ENCODE measurements at regions not wholly inside any gene's neighbourhood (a gene's known extent, or its start where the extent isn't known, plus 50 kb on each side); places are given as distances from the start of the nearest gene placed in this dataset.

DNA sequence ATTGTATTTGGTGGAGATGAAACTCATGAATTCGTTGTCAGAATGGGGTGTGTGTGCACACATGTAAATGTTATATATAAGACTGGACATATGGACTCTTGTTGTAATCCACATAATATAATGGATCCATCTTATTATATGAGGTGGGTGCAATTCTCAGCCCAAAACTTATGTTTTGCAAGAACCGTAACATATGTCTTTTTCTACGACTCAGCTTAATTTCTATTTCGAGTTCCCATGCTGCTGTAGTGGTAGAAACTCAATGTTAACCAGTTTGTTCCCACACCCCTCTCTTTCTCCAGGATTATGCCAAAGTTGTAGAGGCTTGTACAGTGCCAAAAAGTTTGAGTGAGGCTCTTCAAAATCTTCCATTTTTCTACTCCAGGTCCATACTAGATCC lies 112.5 kb upstream of the SPOPL start:
- Mint-ChIP-seq H3K9me3 (ENCODE audit: unreplicated experiment) (no peaks in the 10 kb centered on the region), H3K27ac (ENCODE audit: unreplicated experiment) (no peak overlapping the region), H3K36me3 (ENCODE audit: low read depth, unreplicated experiment) (no peaks in the 10 kb centered on the region), H3K4me1 (ENCODE audit: low read depth, unreplicated experiment) (peaks cover 6% of the 10 kb centered on the region), H3K27me3 (ENCODE audit: low read depth, unreplicated experiment) (no peaks in the 10 kb centered on the region), H3K4me3 (ENCODE audit: unreplicated experiment) (no peak overlapping the region)
- no peak for DNase-seq (ENCODE audit: low read depth)
- no peak overlapping the region for H3K4me3 ChIP-seq (ENCODE audit: insufficient read depth, low read depth, low read length)
- no peaks in the 10 kb centered on the region for H3K9me3 ChIP-seq (ENCODE audit: insufficient read depth, low read depth, low read length)
- TF ChIP-seq EZH2 (IDR thresholded peaks at IDR 0.05; ENCODE audit: insufficient read depth, low read length) (no peak), CTCF (IDR thresholded peaks at IDR 0.05; ENCODE audit: insufficient read depth, low read depth, low read length) (no peak)
- H3K4me2 ChIP-seq (ENCODE audit: low read length), result no peak overlapping the region
- H2AFZ ChIP-seq (ENCODE audit: low read depth, low read length), result no peak overlapping the region
- no peaks in the 10 kb centered on the region for H4K20me1 ChIP-seq (ENCODE audit: insufficient read depth, low read length)
- no peaks in the 10 kb centered on the region for H3K36me3 ChIP-seq (ENCODE audit: insufficient read depth, low read length)
- no peak overlapping the region for H3K27ac ChIP-seq (ENCODE audit: low read depth, low read length)
- no peak for FAIRE-seq
- no peak overlapping the region for H3K9ac ChIP-seq (ENCODE audit: low read length)
- H3K4me1 ChIP-seq (ENCODE audit: insufficient read depth, low read length), result no peaks in the 10 kb centered on the region
- H3K27me3 ChIP-seq (ENCODE audit: insufficient read depth, low read length), result no peaks in the 10 kb centered on the region
- no peaks in the 10 kb centered on the region for H3K79me2 ChIP-seq (ENCODE audit: insufficient read depth, low read length)

- Mint-ChIP-seq H3K9me3 (ENCODE audit: unreplicated experiment) (no peaks in the 10 kb centered on the region), H3K27me3 (ENCODE audit: low read depth, unreplicated experiment) (no peaks in the 10 kb centered on the region), H3K4me3 (ENCODE audit: unreplicated experiment) (no peak overlapping the region), H3K4me1 (ENCODE audit: low read depth, unreplicated experiment) (peaks cover 6% of the 10 kb centered on the region), H3K36me3 (ENCODE audit: low read depth, unreplicated experiment) (no peaks in the 10 kb centered on the region), H3K27ac (ENCODE audit: unreplicated experiment) (no peak overlapping the region)
- Histone ChIP-seq H3K4me1 (ENCODE audit: insufficient read depth, low read length) (no peaks in the 10 kb centered on the region), H3K9me3 (ENCODE audit: insufficient read depth, low read depth, low read length) (no peaks in the 10 kb centered on the region), H3K27ac (ENCODE audit: low read depth, low read length) (no peak overlapping the region), H3K79me2 (ENCODE audit: insufficient read depth, low read length) (no peaks in the 10 kb centered on the region), H3K36me3 (ENCODE audit: insufficient read depth, low read length) (no peaks in the 10 kb centered on the region), H3K4me2 (ENCODE audit: low read length) (no peak overlapping the region), H2AFZ (ENCODE audit: low read depth, low read length) (no peak overlapping the region), H3K27me3 (ENCODE audit: insufficient read depth, low read length) (no peaks in the 10 kb centered on the region), H3K9ac (ENCODE audit: low read length) (no peak overlapping the region), H3K4me3 (ENCODE audit: insufficient read depth, low read depth, low read length) (no peak overlapping the region), H4K20me1 (ENCODE audit: insufficient read depth, low read length) (no peaks in the 10 kb centered on the region)
- TF ChIP-seq CTCF (IDR thresholded peaks at IDR 0.05; ENCODE audit: insufficient read depth, low read depth, low read length), result no peak
- no peak for TF ChIP-seq EZH2 (IDR thresholded peaks at IDR 0.05; ENCODE audit: insufficient read depth, low read length)
- DNase-seq (ENCODE audit: low read depth) (no peak), FAIRE-seq (no peak)
Measured at GRCh38 chr2:138390316-138390945, 111.1 kb upstream of the SPOPL start.

DNA sequence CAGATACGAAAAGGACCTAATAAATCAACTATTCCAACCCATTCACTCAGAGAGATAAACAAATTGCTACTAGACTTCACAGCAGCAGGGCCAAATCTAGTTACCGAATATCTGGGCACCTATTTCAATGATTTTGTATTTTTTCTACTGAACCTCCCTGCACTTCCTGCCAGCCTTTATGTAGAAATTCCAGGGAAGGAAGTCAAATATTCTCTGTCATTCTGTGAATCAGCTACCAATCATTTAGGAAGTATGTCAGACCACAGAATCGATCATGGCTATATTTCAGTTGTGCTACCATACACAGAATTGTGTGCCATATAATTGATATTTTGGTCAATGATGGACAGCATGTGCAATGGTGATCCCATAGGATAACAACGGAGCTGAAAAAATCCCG lies 109.6 kb upstream of the SPOPL start:
- DNase-seq (ENCODE audit: low read depth) (peak; percentile 0), FAIRE-seq (no peak)
- no peak overlapping the region for H3K27ac Mint-ChIP-seq (ENCODE audit: unreplicated experiment)
- no peaks in the 10 kb centered on the region for H3K36me3 ChIP-seq (ENCODE audit: insufficient read depth, low read length)
- no peaks in the 10 kb centered on the region for H3K36me3 Mint-ChIP-seq (ENCODE audit: low read depth, unreplicated experiment)
- peaks cover 4% of the 10 kb centered on the region for H3K4me1 ChIP-seq (ENCODE audit: insufficient read depth, low read length)
- no peaks in the 10 kb centered on the region for H3K79me2 ChIP-seq (ENCODE audit: insufficient read depth, low read length)
- H3K27me3 ChIP-seq (ENCODE audit: insufficient read depth, low read length), result no peaks in the 10 kb centered on the region
- H3K9me3 Mint-ChIP-seq (ENCODE audit: unreplicated experiment), result no peaks in the 10 kb centered on the region
- H3K4me2 ChIP-seq (ENCODE audit: low read length), result no peak overlapping the region
- H3K27ac ChIP-seq (ENCODE audit: low read depth, low read length), result no peak overlapping the region
- no peaks in the 10 kb centered on the region for H3K9me3 ChIP-seq (ENCODE audit: insufficient read depth, low read depth, low read length)
- H3K4me3 Mint-ChIP-seq (ENCODE audit: unreplicated experiment), result no peak overlapping the region
- peaks cover 8% of the 10 kb centered on the region for H3K4me1 Mint-ChIP-seq (ENCODE audit: low read depth, unreplicated experiment)
- no peak for TF ChIP-seq EZH2 (IDR thresholded peaks at IDR 0.05; ENCODE audit: insufficient read depth, low read length)
- no peak overlapping the region for H2AFZ ChIP-seq (ENCODE audit: low read depth, low read length)
- H4K20me1 ChIP-seq (ENCODE audit: insufficient read depth, low read length), result no peaks in the 10 kb centered on the region
- H3K27me3 Mint-ChIP-seq (ENCODE audit: low read depth, unreplicated experiment), result no peaks in the 10 kb centered on the region
- no peak overlapping the region for H3K9ac ChIP-seq (ENCODE audit: low read length)
- no peak overlapping the region for H3K4me3 ChIP-seq (ENCODE audit: insufficient read depth, low read depth, low read length)
